ENCODE measurements at regions not wholly inside any gene's neighbourhood (a gene's known extent, or its start where the extent isn't known, plus 50 kb on each side); places are given as distances from the start of the nearest gene placed in this dataset.

DNA sequence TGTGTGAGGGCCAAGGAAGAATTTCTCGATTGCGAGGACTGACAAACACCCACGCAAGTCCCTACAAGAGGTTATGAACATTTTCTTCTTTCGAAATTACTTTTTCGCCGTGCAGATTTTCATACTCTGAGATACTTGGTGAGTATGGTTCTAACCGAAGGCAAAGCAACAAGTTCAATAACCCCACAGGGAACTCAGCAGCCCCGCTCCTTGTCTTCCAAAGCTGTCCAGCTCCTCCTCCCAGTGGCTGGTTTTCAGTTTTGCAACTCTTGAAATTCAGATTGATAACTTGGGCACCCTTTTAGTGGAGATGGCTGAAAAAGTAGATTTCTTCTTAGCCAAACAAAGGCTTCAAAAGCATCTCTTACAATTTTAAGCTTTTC is 154.4 kb downstream of the SETD4 start:
- no TSS peak for BruUV-seq (replicated peaks)
- FAIRE-seq = no peak

More for the DNA sequence above, 154.4 kb downstream of the SETD4 start:
- H3K4me3 ChIP-seq (replicated peaks in 1 of 3; ENCODE audit: insufficient read depth in 1 of 3, low read depth in 2 of 3, low read length in 3 of 3) = no peak overlapping the region
- POLR2A ChIA-PET = no interaction called here
- H2AFZ ChIP-seq (ENCODE audit: low read length) = no peak overlapping the region
- no peak overlapping the region for H3K27ac ChIP-seq (ENCODE audit: extremely low read length, insufficient read depth, low read length)
- H4K20me1 ChIP-seq (ENCODE audit: insufficient read depth, low read length) = no peaks in the 10 kb centered on the region
- H3K9me3 ChIP-seq (ENCODE audit: low read length) = no peaks in the 10 kb centered on the region
- 78% methylated on average over 8 of the region's 8 CpGs for WGBS (ENCODE audit: low lambda C conversion rate)
- CTCF ChIA-PET (ENCODE audit: low intra/inter-chr PET ratio, low total read pairs) = no interaction called here
- no peaks in the 10 kb centered on the region for H3K4me1 ChIP-seq (ENCODE audit: insufficient read depth, low read length)
- H3K79me2 ChIP-seq (ENCODE audit: insufficient read depth, low read length) = no peaks in the 10 kb centered on the region
- no peak for TF ChIP-seq HMGXB3 (CRISPR knock-in tag; IDR thresholded peaks at IDR 0.05; ENCODE audit: borderline replicate concordance)
- TF ChIP-seq, protein P1, sequence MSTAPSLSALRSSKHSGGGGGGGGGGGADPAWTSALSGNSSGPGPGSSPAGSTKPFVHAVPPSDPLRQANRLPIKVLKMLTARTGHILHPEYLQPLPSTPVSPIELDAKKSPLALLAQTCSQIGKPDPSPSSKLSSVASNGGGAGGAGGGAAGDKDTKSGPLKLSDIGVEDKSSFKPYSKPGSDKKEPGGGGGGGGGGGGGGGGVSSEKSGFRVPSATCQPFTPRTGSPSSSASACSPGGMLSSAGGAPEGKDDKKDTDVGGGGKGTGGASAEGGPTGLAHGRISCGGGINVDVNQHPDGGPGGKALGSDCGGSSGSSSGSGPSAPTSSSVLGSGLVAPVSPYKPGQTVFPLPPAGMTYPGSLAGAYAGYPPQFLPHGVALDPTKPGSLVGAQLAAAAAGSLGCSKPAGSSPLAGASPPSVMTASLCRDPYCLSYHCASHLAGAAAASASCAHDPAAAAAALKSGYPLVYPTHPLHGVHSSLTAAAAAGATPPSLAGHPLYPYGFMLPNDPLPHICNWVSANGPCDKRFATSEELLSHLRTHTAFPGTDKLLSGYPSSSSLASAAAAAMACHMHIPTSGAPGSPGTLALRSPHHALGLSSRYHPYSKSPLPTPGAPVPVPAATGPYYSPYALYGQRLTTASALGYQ (CRISPR knock-in tag; IDR thresholded peaks at IDR 0.05) = no peak
- TF ChIP-seq, protein P2, sequence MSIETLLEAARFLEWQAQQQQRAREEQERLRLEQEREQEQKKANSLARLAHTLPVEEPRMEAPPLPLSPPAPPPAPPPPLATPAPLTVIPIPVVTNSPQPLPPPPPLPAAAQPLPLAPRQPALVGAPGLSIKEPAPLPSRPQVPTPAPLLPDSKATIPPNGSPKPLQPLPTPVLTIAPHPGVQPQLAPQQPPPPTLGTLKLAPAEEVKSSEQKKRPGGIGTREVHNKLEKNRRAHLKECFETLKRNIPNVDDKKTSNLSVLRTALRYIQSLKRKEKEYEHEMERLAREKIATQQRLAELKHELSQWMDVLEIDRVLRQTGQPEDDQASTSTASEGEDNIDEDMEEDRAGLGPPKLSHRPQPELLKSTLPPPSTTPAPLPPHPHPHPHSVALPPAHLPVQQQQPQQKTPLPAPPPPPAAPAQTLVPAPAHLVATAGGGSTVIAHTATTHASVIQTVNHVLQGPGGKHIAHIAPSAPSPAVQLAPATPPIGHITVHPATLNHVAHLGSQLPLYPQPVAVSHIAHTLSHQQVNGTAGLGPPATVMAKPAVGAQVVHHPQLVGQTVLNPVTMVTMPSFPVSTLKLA (IDR thresholded peaks at IDR 0.05) = no peak
- TF ChIP-seq NFATC3 (CRISPR knock-in tag; IDR thresholded peaks at IDR 0.05) = no peak
- no peak for TF ChIP-seq ZNF607 (CRISPR knock-in tag; IDR thresholded peaks at IDR 0.05; ENCODE audit: borderline replicate concordance)
- no peak for ATAC-seq
- H3K27me3 ChIP-seq (ENCODE audit: control insufficient read depth in 1 of 2, insufficient read depth in 2 of 2, low read length in 2 of 2) = no peaks in the 10 kb centered on the region; a peak in 1 of 5 replicates
- in situ Hi-C loops (cut with HindIII; ENCODE audit: extremely low pct_ligation_motif_present, low pct_unique_long_range_greater_than_20kb) (no loop called here), intact Hi-C loops (cut with micrococcal nuclease; ENCODE audit: unreplicated experiment) (no loop called here)
- H3K9ac ChIP-seq (ENCODE audit: insufficient read depth, low read depth, low read length) = no peak overlapping the region
- no peak overlapping the region for H3K4me2 ChIP-seq (ENCODE audit: low read depth, low read length)
- DNase-seq (ENCODE audit: low spot score) = no peak
- H3K36me3 ChIP-seq (replicated peaks in 1 of 2; ENCODE audit: control insufficient read depth in 1 of 2, insufficient read depth in 2 of 2, low read length in 2 of 2) = no peaks in the 10 kb centered on the region

Data from HepG2 (cell line).